Thyroid gland (tissue), 4 donors: ENCODE measurements at regions not wholly inside any gene's neighbourhood (a gene's known extent, or its start where the extent isn't known, plus 50 kb on each side); places are given as distances from the start of the nearest gene placed in this dataset.

Experiments
- DNase-seq, 2 donors: peaks; one replicate each; pipeline ENCODE4 v3.0.0-alpha.2; 2019
- H3K27ac ChIP-seq, 3 donors: fragments of 200-600 bp; sonication (generic); 1 replicate in 2 of 3; 2 replicates in 1 of 3; pipeline ENCODE4 v1.5.1; 2016 to 2019; ENCODE audit warnings: mild to moderate bottlenecking in 1 of 3, moderate library complexity in 1 of 3
- H3K27me3 ChIP-seq: fragments of 200-600 bp; sonication (generic); one replicate; pipeline ENCODE4 v1.5.1; 2019
- H3K36me3 ChIP-seq, 2 donors: fragments of 200-600 bp; sonication (generic); one replicate each; pipeline ENCODE4 v1.5.1; 2016 to 2019
- H3K4me1 ChIP-seq, 2 donors: fragments of 200-600 bp; sonication (generic); one replicate each; pipeline ENCODE4 v1.5.1; 2017 to 2019
- H3K4me3 ChIP-seq, 3 donors: fragments of 200-600 bp; sonication (generic); replicated peaks in 1 of 3; 1 replicate in 2 of 3; 2 replicates in 1 of 3; pipeline ENCODE4 v1.5.1; 2016; ENCODE audit warnings: mild to moderate bottlenecking in 1 of 3
- H3K9me3 ChIP-seq: fragments of 200-600 bp; sonication (generic); one replicate; pipeline ENCODE4 v1.5.1; 2017
- CTCF ChIP-seq, 6 experiments: fragments of 200-600 bp in 3 of 6; fragments of 450-650 bp in 3 of 6; sonication (generic) in 3 of 6; IDR thresholded peaks; one replicate each; pipeline ENCODE4 v1.5.1; 2016 to 2019; ENCODE audit warnings: antibody characterized with exemption in 6 of 6, mild to moderate bottlenecking in 2 of 6, inconsistent platforms in 1 of 6, moderate library complexity in 1 of 6
- POLR2A ChIP-seq, 2 donors: fragments of 450-650 bp; IDR thresholded peaks; one replicate each; pipeline ENCODE4 v1.6.1; 2017; ENCODE audit warnings: antibody characterized with exemption in 2 of 2, mild to moderate bottlenecking in 2 of 2, moderate library complexity in 1 of 2
- WGBS, 2 donors: methylation state at CpG; one replicate each; pipeline ENCODE4 v1.1.5; 2017; 5-methylcytosine and 5-hydroxymethylcytosine counted together
- intact Hi-C: fragments of 100-400 bp; cut with DNase I; formaldehyde crosslinking; loops from one replicate; pipeline ENCODE4 v1.15.1; 2023

GRCh38 chr2:84088656-84089055 lies 370.4 kb downstream of the SUCLG1 start:
- Histone ChIP-seq H3K27me3 (no peaks in the 10 kb centered on the region), H3K36me3 (no peaks in the 10 kb centered on the region), H3K4me3 (no peak overlapping the region), H3K9me3 (no peaks in the 10 kb centered on the region), H3K27ac (no peak overlapping the region), H3K4me1 (no peaks in the 10 kb centered on the region)
- no peak for DNase-seq
- intact Hi-C loops = no loop called here
- TF ChIP-seq POLR2A (IDR thresholded peaks at IDR 0.05) = no peak
- no peak for TF ChIP-seq CTCF (IDR thresholded peaks at IDR 0.05)

- DNase-seq = no peak
- no peak overlapping the region for H3K27ac ChIP-seq
- H3K27me3 ChIP-seq = no peaks in the 10 kb centered on the region
- no peaks in the 10 kb centered on the region for H3K4me1 ChIP-seq
- no peak overlapping the region for H3K4me3 ChIP-seq
- H3K36me3 ChIP-seq = no peaks in the 10 kb centered on the region
- intact Hi-C loops = no loop called here
- no peaks in the 10 kb centered on the region for H3K9me3 ChIP-seq
- TF ChIP-seq CTCF (IDR thresholded peaks at IDR 0.05) = no peak
- no peak for TF ChIP-seq POLR2A (IDR thresholded peaks at IDR 0.05)
These were observed 373.5 kb downstream of the SUCLG1 start for GRCh38 chr2:84085562-84085961.

- DNase-seq = no peak
- H3K4me3 ChIP-seq = no peak overlapping the region
- TF ChIP-seq POLR2A (IDR thresholded peaks at IDR 0.05) = no peak
- WGBS, 2 donors = 37 to 47% methylated on average over 1 of the region's 1 CpG
- no peaks in the 10 kb centered on the region for H3K9me3 ChIP-seq
- H3K27ac ChIP-seq = no peak overlapping the region
- no peaks in the 10 kb centered on the region for H3K27me3 ChIP-seq
- intact Hi-C loops = no loop called here
- H3K4me1 ChIP-seq = no peaks in the 10 kb centered on the region
- H3K36me3 ChIP-seq = no peaks in the 10 kb centered on the region
These were observed 374.2 kb downstream of the SUCLG1 start for GRCh38 chr2:84084856-84085255.

DNA sequence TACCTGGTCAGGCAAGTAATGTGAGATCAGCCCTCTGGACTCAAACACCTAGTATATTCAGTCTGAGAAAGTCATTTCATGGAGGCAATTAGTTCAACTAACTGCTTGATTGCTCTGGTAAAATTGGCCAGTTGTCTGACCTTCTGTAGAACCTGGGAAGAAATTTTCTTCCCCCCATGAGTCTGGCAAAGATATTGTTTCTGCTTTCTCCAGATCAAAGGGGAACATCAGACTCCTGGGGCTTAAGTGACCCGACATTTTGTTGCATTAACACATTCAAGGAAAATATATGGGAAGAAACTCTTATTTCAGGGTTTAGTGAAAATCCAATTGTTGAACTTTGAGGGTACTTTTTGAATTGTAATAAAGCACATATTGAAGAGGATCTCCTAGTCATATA lies 375.1 kb downstream of the SUCLG1 start:
- no peak overlapping the region for H3K27ac ChIP-seq
- 56 to 66% methylated on average over 1 of the region's 1 CpG for WGBS, 2 donors
- no peak for TF ChIP-seq POLR2A (IDR thresholded peaks at IDR 0.05)
- TF ChIP-seq CTCF (IDR thresholded peaks at IDR 0.05) = no peak
- H3K36me3 ChIP-seq = no peaks in the 10 kb centered on the region
- no peaks in the 10 kb centered on the region for H3K9me3 ChIP-seq
- no peak for DNase-seq
- no peak overlapping the region for H3K4me3 ChIP-seq
- H3K27me3 ChIP-seq = no peaks in the 10 kb centered on the region
- intact Hi-C loops = no loop called here
- no peaks in the 10 kb centered on the region for H3K4me1 ChIP-seq

DNA sequence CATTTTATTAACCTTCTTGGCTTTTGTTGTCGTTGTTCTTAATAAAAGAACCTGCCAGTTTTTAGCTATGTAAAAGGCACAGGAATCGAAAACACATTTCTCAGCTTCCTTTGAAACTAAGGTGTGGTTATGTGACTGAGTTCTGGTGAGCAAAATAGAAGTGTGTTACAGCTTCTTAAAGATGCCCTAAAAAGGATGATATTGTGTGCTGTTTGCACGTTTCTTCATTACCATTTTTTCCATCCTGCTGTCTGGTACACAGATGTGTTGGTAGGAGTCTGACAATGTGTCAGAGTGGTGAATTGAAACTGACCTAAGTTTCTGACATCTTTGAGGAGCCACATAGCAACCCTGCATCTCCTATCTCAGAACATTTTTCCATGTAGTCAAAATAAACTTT lies 380.6 kb downstream of the SUCLG1 start:
- no peak for DNase-seq
- Histone ChIP-seq H3K4me3 (no peak overlapping the region), H3K4me1 (no peaks in the 10 kb centered on the region), H3K36me3 (no peaks in the 10 kb centered on the region), H3K27ac (no peak overlapping the region), H3K27me3 (no peaks in the 10 kb centered on the region), H3K9me3 (no peaks in the 10 kb centered on the region)
- TF ChIP-seq POLR2A (IDR thresholded peaks at IDR 0.05) (no peak), CTCF (IDR thresholded peaks at IDR 0.05) (no peak)
- intact Hi-C loops = no loop called here
- WGBS, 2 donors = 69 to 82% methylated on average over 3 of the region's 3 CpGs

DNA sequence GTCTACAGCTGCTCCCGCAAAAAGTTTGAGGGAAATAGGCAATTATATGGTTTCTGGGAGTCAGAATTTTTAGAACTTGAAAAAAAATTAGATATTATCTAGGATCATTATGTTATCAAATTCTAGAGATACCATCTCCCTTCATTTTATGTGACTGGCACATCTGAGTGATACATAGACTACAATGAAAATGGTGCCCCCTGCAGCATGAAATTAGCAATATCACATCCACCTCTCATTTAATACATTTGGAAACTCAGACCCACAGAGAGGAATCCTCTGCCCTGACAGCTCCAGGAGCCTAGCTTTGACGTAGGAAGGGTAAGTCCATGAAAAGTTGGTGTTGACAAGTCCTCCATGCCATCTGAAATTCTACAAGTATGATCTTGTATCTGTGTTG lies 381.6 kb downstream of the SUCLG1 start:
- H3K27me3 ChIP-seq = no peaks in the 10 kb centered on the region
- H3K4me3 ChIP-seq = no peak overlapping the region
- no peaks in the 10 kb centered on the region for H3K4me1 ChIP-seq
- no peak for DNase-seq
- TF ChIP-seq POLR2A (IDR thresholded peaks at IDR 0.05) = no peak
- TF ChIP-seq CTCF (IDR thresholded peaks at IDR 0.05) = no peak
- no peak overlapping the region for H3K27ac ChIP-seq
- intact Hi-C loops = no loop called here
- WGBS, 2 donors = 61% methylated on average over 2 of the region's 2 CpGs
- no peaks in the 10 kb centered on the region for H3K9me3 ChIP-seq
- no peaks in the 10 kb centered on the region for H3K36me3 ChIP-seq
